ENCODE measurements at regions not wholly inside any gene's neighbourhood (a gene's known extent, or its start where the extent isn't known, plus 50 kb on each side); places are given as distances from the start of the nearest gene placed in this dataset.
"Not testable (repeated sequence)": the region's sequence is repeated elsewhere in the genome, so short reads cannot be mapped to it uniquely, and the experiment has no call there.

DNA sequence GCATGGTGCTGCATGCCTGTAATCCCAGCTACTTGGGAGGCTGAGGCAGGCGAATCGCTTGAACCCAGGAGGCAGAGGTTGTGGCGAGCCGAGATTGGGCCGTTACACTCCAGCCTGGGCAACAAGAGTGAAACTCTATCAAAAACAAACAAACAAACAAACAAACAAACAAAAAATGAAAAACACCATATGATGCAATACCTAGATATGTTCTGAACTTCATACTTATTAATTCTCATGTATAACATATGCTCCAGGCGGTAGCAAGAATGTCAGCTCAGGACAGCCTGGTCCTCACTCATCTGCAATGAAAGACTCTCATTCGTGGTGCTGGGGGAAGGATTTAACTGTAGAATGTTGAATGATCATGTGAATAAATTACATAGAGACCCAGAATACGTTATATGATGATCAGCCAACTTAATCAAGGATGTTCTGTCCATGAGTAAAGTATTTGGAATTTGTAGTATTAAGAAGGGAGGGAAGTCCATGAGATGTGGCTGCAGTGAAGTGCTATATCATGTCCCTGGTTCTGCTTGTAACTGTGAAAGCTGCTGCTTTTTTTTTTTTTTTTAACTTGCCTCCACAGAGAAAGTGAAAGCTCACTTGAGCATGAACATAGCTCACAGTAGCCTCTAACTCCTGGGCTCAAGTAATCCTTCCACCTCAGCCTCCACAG is 206.8 kb downstream of the UQCRFS1 start:
- DNase-seq: no peak

DNA sequence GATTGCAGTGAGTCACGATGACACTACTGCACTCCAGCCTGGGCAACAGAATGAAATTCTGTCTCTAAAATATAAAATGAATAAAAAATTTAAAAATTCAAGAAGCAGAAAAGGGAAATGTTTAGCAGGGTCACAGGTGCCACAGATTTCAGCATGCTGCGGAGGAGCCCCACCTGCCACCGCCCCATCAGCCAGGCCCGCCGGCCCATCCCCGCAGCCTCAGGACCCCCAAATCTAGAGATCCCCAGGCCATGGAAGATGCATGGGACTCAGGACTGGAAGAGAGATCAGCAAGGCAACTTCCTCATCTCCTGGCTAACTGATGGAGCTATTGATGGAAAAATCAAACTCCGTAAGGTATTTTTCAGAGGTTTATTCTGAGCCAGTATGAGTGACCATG is 208.2 kb downstream of the UQCRFS1 start:
- no peak for DNase-seq

DNA sequence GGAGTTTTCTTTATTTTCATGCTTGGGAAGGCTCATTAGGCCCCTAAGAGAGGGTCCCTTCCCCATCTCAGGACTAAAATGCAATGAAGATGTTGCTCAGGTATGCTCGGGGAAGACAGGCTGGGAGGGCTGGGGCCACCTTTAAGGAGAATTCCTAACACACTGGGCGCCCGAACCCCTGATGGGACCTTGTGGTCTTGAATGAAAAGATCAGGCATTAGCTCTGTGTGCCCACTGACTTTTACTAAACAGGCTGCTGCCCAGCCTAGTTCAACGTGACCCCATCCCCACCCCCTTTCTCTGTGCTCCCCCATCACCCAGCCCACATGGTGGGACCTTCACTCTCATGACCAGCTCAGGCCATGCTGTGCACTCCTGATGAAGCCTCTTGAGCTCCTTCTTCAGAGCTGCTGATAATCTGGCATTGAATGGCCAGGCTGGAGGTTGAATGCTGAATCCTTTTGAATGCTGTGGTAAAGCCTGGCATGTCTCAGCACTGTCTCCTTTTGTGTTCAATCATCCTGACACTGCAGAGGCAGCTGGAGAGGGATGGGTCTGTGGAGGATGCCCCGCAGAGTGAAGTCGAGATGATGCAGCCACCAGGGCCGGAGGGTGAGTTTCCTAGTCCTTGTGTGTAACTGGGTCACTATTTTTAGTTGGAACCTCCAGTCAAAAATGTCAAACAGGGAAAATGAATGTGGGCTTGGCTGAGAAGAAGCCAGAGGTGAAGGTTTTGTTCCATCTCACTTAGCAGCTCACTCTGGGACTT is 209.1 kb downstream of the UQCRFS1 start:
- no peak for DNase-seq

DNA sequence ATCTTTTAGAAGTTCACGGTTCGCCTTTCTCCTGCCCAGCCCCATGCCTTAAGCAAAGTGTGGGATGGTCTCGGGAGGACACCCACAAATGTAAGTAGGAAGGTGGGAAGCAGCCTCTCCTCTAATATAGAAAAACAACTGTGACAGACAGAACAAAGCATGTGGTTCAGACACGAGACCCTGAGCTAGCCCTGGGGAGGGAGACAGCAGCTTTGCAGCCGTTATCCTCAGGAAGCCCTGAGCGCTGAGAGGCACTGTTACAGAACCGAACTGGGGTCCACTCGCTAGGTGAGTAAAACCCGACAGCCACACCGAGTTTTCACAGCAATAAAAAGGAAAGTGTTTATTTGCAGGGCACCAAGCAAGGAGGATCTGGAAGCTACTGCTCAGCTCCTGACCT is 210.6 kb downstream of the UQCRFS1 start:
- no peak for DNase-seq

DNA sequence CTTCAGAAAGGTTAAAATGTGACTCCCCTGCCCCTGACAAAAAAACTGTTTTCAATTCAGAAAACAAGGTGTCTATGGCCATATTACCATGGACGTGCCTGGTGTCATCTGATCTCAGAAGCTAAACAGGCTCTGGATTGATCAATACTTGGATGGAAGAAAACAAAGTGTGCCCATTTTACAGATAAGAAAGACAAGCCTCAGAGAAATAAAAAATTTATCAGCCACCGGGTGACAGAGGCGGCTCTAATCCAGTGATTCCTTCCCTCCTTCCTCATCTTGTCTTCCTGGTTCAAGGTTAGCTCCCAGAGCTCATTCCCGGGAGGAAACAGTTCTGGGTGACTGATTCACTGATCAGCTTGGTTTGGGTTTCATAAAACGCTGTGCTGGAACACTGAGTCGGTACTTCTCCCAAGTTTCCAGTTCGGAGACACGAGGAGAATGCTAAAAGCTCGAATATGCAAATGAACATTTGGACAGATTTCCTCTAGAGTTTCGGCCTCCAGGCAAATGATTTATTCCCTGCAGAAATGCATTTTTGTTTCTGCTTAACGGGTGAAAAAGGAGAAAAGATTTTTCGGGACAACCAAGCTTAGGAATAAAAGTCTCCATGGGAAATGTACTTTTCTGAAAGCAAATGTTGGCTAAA is 211.2 kb downstream of the UQCRFS1 start:
- no peak for DNase-seq

DNA sequence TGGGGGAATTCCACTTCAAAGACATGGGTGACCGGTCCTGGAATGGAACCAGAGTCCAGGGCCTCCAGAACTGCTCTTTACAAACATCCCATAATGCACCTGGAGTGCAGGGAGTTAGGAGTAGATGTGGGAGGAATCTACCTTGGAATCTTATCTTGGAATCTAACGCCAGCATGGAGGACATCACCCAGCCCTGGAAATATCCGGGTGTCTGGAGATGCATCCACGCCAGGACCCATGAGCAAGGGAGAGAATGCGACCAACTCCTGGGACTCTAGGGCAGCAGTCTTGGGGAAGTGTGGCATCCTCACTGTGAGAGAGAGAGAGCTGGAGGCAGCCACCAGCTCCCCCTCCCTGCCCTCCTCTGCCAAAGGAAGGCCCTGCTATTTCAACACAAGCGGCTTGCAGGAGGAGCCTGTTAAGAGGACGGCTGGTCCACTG is 211.8 kb downstream of the UQCRFS1 start:
- no peak for DNase-seq

DNA sequence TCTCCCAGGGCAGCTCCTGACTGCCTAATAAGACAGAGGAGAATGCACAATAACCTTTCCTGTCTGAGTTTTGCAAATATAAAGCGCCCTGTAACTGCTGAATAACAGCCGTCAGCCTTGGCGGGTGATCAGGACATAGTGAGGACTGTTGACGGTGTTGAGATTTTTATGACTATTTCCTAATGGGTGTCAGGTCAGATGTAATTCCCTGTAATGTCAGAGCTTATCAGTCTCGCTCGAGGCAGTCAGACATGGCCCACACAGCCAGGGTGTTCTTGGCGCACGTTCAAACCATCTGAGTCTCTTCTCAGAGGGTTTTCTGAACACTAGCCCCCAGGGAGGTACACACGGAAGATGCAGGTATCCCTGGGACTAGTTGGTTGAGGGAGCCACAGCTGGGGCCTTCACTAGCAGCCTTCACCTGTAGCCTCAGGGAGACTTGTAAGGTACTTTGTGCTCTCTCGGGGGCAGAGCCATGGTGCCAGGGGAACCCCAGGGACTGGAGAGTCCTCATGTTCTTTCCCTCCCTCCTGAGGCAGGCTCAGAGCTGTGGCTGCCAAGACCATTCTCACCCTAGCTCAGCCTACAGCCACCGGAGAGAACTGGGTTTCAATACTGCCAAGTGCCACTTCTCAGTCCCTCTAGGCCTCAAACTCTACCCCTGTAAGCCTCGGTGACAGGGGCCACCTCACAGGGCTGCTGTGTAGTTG is 213.1 kb downstream of the UQCRFS1 start:
- DNase-seq: no peak

DNA sequence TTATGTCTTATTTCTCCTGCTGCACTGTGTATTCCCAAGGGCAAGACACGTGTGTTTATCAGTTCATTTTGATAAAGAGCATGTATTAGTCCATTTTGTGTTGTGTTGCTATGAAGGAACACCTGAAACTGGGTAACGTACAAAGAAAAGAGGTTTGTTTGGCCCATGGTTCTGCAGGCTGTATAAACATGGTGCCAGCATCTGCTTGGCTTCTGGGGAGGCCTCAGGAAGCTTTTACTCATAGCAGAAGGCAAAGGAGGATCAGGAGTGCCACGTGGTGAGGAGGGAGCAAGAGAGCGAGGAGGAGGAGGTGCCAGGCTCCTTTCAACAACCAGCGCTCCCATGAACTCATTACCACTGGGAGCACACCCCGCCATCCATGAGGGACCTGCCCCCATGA is 214.0 kb downstream of the UQCRFS1 start:
- DNase-seq: no peak

DNA sequence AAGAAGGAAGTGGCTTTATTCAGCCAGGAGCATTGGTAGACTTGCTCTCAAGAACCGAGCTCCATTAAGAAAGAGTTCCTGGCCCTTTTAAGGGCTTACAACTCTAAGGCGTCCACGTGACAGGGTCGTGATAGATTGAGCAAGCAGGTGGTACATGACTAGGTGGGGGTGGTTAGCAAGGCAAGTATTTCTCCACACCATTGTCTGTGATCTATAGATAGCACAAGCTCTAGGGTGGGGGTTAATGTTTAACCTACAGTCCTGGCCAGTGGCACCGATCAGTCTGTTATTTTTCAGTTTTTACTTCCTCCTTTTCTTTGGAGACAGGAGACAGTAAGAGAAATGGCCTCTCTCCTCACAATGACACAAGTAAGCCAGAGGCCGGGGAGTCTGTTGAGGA is 215.1 kb downstream of the UQCRFS1 start:
- DNase-seq: not testable (repeated sequence)

DNA sequence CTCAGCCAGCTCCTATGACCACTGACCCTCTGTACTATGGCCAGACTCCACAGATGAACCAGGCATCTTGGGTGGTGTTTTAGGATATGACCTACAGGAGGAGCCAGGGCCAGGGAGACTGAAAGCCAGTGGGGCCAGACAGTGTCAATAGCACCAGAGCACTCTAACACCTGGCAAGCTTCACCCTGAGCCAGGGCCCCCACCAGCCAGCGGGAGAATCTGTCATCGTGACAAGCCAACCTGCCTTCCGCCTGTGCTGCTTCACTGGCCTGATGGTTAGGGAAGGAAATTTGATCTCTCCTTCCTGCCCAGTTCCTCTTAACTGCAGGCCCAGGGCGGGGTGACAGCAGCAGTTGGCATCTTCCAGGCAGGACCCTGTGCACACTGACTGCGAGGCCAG is 222.4 kb downstream of the UQCRFS1 start:
- no peak for DNase-seq

DNA sequence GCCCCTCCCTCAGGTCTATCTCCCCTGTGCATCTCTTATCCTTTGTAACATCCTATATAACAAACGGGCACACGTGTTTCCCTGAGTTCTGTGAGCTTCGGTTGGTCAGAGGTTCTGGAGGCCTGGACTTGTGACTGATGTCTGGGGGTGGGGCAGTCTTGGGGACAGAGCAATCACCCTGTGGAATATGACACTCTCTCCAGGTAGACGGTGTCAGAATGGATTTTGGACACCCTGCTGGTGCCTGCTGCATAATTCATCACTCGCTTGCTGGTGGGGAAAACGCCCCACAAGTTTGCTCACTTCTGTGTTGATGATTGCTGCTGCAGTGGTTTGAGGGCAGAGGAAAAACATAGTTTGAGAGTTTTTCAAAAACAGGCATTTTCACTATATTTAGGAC is 223.2 kb downstream of the UQCRFS1 start:
- no peak for DNase-seq

DNA sequence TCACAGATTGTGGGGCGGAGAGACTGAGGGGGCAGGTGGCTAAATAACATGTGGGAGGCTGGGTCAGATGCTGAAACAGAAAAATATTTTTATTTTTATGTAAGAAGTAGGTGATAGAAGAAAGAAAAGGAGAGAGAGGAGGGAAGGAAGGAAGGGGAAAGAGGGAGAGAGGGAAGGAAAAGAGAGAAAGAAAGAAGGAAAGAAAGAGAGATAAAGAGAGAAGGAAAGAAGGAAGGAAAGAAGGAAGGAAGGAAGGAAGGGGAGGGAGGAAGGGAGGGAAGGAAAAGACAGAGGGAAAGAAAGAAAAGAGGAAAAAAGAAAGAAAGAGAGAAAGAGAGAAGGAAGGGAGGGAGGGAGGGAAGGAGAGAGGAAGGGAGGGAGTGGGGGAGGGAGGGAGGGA is 224.9 kb downstream of the UQCRFS1 start:
- no peak for DNase-seq

DNA sequence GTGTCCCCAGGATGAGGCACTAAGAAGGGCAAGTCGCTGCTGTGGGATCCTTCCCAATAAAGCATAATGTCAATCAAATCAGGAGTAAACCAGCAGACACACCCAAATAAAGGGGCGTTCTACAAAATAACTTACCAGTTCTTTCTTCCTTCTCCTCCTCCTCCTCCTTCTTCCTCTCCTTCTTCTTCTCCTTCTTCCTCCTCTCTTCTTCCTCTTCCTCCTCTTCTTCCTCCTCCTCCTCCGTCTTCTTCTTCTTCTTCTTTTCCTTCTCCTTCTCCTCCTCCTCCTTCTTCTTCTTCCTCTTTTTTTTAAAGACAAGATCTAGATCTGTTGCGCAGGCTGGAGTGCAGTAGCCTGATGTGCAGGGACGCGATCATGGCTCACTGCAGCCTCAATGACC is 225.8 kb downstream of the UQCRFS1 start:
- no peak for DNase-seq

DNA sequence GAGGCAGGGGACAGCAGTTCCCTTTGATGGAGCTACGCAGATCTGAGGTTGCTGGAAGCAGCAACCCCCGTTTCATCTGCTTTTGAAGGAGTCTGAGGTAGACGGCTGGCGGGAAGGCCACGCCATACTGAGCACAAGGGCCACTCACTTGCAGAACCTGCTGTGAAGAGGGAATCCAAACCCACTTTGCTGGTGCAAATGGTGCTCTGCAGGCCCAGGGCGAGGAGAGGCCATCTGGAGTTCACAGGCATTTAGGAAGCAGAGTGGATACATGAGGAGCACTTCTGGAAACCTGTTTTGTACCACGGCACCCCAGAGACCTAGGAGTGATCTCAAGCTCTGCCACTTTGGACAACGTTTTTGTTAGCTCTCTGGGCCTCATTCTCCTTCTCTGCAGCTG is 227.8 kb downstream of the UQCRFS1 start:
- DNase-seq: no peak

DNA sequence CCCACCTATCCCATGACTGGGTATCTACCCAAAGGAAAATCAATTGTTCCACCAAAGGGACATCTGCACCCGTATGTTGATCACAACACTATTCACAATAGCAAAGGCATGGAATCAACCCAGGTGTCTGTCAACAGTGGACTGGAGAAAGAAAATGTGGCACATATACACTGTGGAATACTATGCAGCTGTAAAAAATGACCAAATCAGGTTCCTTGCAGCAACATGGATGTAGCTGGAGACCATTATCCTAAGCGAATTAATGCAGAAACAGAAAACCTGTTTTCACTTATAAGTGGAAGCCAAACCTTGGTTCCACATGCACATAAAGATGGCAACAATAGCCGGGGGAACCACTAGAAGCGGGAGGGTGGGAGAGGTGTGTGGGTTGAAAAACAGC is 228.6 kb downstream of the UQCRFS1 start:
- DNase-seq: no peak

DNA sequence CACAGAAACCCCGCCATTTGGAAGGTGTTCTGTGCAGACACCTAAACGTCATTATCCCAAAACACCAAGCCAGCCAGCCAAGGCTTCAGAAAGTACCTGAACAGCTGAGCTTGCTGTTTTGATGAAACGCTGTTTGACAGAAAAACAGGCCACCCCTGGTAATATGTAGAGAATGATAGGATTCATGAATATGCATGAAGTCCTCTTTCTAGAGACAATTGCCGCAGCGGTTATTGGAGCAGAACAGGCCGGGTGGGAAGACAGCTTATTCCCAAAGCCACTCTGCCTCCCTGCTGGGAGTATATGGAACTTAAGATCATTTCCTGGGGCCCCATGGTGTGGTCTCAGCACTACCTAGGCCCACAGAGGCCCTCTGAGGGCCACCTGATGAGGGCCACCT is 229.5 kb downstream of the UQCRFS1 start:
- no peak for DNase-seq

DNA sequence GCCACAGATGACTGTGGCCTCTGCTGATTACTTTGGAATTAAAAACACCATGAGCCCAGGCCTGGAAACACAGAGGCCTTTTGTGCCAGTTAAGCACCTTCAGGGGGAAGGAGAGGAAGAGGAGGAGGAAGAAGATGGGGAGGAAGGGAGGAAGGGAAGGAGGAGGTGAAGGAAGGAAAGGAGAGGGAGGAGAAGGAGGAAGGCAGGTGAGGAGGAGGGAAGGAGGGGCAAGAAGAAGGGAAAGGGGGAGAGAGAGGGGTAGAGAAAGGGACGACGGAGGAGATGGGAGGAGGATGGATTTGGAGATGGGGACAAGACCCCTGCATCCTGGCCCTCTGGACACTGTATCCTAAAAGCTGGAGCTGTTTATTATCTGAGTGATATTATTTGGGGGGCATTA is 231.0 kb downstream of the UQCRFS1 start:
- no peak for DNase-seq

DNA sequence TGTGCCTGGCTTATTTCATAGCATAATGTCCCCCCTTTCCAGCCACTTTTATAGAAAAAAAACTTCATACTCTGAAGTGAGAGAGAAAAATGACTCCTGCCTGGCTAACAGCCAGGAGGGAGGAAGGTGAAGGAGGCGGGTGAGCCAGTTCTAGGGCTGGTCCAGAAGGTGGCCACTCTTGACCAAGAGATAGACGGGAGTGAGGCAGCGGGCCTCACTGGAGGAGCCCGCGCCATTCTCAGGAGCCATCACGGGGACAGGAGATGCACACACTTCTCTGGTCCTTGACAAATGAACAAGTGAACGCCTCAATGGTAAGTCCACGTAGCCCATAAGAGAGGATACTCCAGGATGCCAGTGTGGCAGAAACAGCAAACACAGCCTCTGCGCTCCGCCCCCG is 231.4 kb downstream of the UQCRFS1 start:
- no peak for DNase-seq

DNA sequence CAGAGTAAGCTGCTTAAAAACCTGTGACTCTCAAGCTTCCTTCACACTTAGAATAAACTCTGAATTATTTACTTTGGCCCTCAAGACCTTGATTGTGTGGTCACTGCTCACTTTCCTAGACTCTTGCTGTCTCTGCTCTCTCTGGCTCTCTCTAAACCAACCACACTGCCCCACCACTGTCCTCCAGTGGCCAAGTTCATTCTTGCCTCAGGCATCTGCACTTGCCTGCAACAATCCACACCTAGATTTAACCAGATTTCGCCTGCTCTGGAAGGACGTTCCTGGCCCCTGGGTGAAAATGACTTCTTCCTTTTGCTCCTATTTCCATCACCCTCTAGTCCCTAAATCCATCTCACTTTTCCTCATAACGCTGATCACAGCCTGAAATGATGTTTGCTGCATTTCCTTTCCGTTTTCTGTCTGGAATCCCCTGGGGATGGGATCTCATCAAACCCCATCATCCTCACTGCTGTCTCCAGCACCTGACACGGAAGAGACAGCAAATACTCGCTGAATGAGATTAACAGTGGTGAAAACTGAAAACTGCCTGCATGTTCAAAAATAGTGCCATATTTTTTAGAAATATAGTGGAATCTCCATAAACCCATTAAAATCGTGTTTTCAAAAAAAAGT is 232.6 kb downstream of the UQCRFS1 start:
- no peak for DNase-seq

DNA sequence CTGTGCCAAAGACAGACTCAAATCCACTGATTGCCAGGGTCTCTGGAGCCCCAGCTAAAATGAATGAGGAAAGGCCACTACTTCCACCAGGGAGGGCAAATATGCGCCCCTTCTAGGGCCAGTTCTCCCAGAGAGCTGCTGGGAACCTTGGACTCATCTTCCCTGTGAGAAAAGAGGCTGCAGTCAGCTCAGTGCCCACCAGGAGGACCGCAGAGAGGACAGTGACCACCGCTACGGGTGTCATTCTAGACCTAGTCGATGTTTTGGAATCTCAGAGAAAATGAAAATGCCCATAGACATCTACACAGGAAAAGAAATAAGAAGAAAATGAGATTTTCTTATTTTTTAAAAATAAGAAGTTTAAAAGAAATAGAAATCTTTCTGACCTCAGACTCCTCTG is 235.1 kb downstream of the UQCRFS1 start:
- DNase-seq: no peak

DNA sequence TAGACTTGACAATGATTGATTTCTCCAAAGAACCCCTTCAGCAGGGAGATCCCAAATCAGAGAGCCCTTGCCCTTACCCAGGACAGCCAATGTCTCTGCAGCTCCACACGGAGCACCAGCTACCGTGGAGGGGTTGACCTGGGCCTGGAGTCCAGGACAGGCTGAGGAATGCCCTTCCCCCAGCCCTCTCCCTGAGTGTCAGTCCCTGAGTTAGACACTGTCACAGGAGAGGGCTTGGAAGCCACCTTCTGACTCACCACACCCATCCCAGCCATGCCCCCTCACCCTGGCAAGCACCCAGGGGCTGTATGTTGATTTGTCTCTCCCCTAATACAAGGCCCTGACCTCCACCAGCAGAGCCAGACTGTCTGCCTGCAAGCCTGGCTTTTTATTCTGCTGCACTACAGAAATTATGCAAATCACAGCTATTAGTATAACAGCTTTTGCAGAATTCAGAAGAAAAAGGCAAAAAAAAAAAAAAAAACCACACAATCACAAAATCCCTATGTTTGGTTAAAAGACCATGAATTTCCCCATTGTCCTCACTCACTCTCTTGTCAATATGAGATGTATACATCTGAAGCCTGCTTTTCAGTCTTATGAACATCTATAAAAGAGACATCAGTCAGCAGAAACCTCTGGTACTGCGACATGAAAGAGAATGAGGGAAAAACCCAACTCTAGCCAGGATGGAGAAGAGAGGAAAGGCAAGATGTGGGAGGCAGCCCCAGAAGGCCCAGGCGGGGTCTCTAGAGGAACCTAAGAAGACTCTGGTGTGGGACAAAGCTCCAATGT is 240.7 kb downstream of the UQCRFS1 start:
- no peak for DNase-seq

DNA sequence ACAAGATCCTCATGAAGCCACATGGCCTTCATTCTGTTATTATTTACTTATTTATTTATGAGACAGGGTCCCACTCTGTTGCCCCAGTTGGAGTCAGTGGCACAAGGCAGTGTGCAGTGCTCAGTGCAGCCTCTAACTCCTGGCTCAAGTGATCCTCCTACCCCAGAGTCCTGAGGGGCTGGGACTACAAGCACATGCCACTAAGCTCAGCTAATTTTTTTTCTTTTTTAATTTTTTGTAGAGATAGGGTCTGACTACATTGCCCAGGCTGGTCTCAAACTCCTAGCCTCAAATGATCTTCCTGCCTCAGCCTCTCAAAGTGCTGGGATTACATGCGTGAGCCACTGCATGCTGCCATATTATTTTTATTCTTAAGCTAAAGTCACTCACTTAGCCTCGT is 241.4 kb downstream of the UQCRFS1 start:
- no peak for DNase-seq

Data from NCI-H2081 treated with DMSO at 0.1 percent for 48 hours (cell line).